ENCODE measurements at regions not wholly inside any gene's neighbourhood (a gene's known extent, or its start where the extent isn't known, plus 50 kb on each side); places are given as distances from the start of the nearest gene placed in this dataset.
A peak's percentile ranks its signal among the peaks of the same experiment; 100 is the strongest.

GRCh38 chr3:34292605-34293300 is 494.3 kb downstream of the PDCD6IP start:
- POLR2A ChIA-PET, result no interaction called here
- CTCF ChIA-PET, result no interaction called here
- H3K4me3 ChIP-seq (ENCODE audit: low read depth in 2 of 2, low read length in 2 of 2), result no peak overlapping the region
- TF ChIP-seq POLR2AphosphoS5 (IDR thresholded peaks at IDR 0.05; ENCODE audit: low read depth, low read length), result no peak
- TF ChIP-seq REST (IDR thresholded peaks at IDR 0.05; ENCODE audit: insufficient read depth in 1 of 2, low read depth in 2 of 2, low read length in 1 of 2), result no peak
- TF ChIP-seq TCF7L2 (IDR thresholded peaks at IDR 0.05; ENCODE audit: low read depth, low read length), result no peak
- no peak for TF ChIP-seq SIN3A (IDR thresholded peaks at IDR 0.05; ENCODE audit: borderline replicate concordance, insufficient read depth, low read depth, low read length)
- TF ChIP-seq CTCF (IDR thresholded peaks at IDR 0.05), result no peak
- in situ Hi-C loops (cut with HindIII; ENCODE audit: low pct_unique_long_range_greater_than_20kb, low sequenced_read_pairs), result no loop called here
- ATAC-seq (no peak), DNase-seq (ENCODE audit: low read depth, low spot score) (no peak)
- H3K36me3 ChIP-seq (ENCODE audit: control insufficient read depth, insufficient read depth, low read length), result no peaks in the 10 kb centered on the region
- no peaks in the 10 kb centered on the region for H3K4me1 ChIP-seq (ENCODE audit: control insufficient read depth, insufficient read depth, low read length)
- no peaks in the 10 kb centered on the region for H3K9me3 ChIP-seq (ENCODE audit: control insufficient read depth, insufficient read depth, low read depth, low read length)
- no peak overlapping the region for H3K27ac ChIP-seq (ENCODE audit: low read length)
- no TSS peak for BruUV-seq (replicated peaks)
- intact Hi-C loops (cut with micrococcal nuclease; ENCODE audit: unreplicated experiment), result no loop called here
- no peaks in the 10 kb centered on the region for H3K27me3 ChIP-seq (ENCODE audit: control insufficient read depth, insufficient read depth, low read length)

- H3K4me3 ChIP-seq (ENCODE audit: low read depth in 2 of 2, low read length in 2 of 2), result no peak overlapping the region
- DNase-seq (ENCODE audit: low read depth, low spot score) (no peak), ATAC-seq (no peak)
- ChIA-PET CTCF (no interaction called here), POLR2A (no interaction called here)
- no peaks in the 10 kb centered on the region for H3K27me3 ChIP-seq (ENCODE audit: control insufficient read depth, insufficient read depth, low read length)
- no TSS peak for BruUV-seq (replicated peaks)
- in situ Hi-C loops (cut with HindIII; ENCODE audit: low pct_unique_long_range_greater_than_20kb, low sequenced_read_pairs) (no loop called here), intact Hi-C loops (cut with micrococcal nuclease; ENCODE audit: unreplicated experiment) (no loop called here)
- TF ChIP-seq TCF7L2 (IDR thresholded peaks at IDR 0.05; ENCODE audit: low read depth, low read length) (no peak), POLR2AphosphoS5 (IDR thresholded peaks at IDR 0.05; ENCODE audit: low read depth, low read length) (no peak)
- H3K36me3 ChIP-seq (ENCODE audit: control insufficient read depth, insufficient read depth, low read length), result no peaks in the 10 kb centered on the region
- H3K27ac ChIP-seq (ENCODE audit: low read length), result no peak overlapping the region
- H3K9me3 ChIP-seq (ENCODE audit: control insufficient read depth, insufficient read depth, low read depth, low read length), result no peaks in the 10 kb centered on the region
- H3K4me1 ChIP-seq (ENCODE audit: control insufficient read depth, insufficient read depth, low read length), result no peaks in the 10 kb centered on the region
Measured at GRCh38 chr3:34294240-34294639, 495.8 kb downstream of the PDCD6IP start.

GRCh38 chr3:34296796-34297195 is 498.4 kb downstream of the PDCD6IP start:
- in situ Hi-C loops (cut with HindIII; ENCODE audit: low pct_unique_long_range_greater_than_20kb, low sequenced_read_pairs), result no loop called here
- ATAC-seq, result no peak
- no peak for DNase-seq (ENCODE audit: low read depth, low spot score)
- ChIA-PET CTCF (no interaction called here), POLR2A (no interaction called here)
- H3K36me3 ChIP-seq (ENCODE audit: control insufficient read depth, insufficient read depth, low read length), result no peaks in the 10 kb centered on the region
- no TSS peak for BruUV-seq (replicated peaks)
- no peak overlapping the region for H3K27ac ChIP-seq (ENCODE audit: low read length)
- TF ChIP-seq TCF7L2 (IDR thresholded peaks at IDR 0.05; ENCODE audit: low read depth, low read length) (no peak), REST (IDR thresholded peaks at IDR 0.05; ENCODE audit: insufficient read depth in 1 of 2, low read depth in 2 of 2, low read length in 1 of 2) (peak in 1 of 2 experiments; percentile 33; a peak in 1 of 4 replicates), SIN3A (IDR thresholded peaks at IDR 0.05; ENCODE audit: borderline replicate concordance, insufficient read depth, low read depth, low read length) (no peak), POLR2AphosphoS5 (IDR thresholded peaks at IDR 0.05; ENCODE audit: low read depth, low read length) (no peak), CTCF (IDR thresholded peaks at IDR 0.05) (no peak)
- no peaks in the 10 kb centered on the region for H3K9me3 ChIP-seq (ENCODE audit: control insufficient read depth, insufficient read depth, low read depth, low read length)
- intact Hi-C loops (cut with micrococcal nuclease; ENCODE audit: unreplicated experiment), result no loop called here
- no peaks in the 10 kb centered on the region for H3K27me3 ChIP-seq (ENCODE audit: control insufficient read depth, insufficient read depth, low read length)
- no peak overlapping the region for H3K4me3 ChIP-seq (ENCODE audit: low read depth in 2 of 2, low read length in 2 of 2)
- no peaks in the 10 kb centered on the region for H3K4me1 ChIP-seq (ENCODE audit: control insufficient read depth, insufficient read depth, low read length)
